NCI-H187 (cell line): ENCODE measurements at regions not wholly inside any gene's neighbourhood (a gene's known extent, or its start where the extent isn't known, plus 50 kb on each side); places are given as distances from the start of the nearest gene placed in this dataset.

ENCODE experiments used
- DNase-seq, 2 experiments: peaks; one replicate each; lab custom pipeline; 2025; lab: John Stamatoyannopoulos, UW

DNA sequence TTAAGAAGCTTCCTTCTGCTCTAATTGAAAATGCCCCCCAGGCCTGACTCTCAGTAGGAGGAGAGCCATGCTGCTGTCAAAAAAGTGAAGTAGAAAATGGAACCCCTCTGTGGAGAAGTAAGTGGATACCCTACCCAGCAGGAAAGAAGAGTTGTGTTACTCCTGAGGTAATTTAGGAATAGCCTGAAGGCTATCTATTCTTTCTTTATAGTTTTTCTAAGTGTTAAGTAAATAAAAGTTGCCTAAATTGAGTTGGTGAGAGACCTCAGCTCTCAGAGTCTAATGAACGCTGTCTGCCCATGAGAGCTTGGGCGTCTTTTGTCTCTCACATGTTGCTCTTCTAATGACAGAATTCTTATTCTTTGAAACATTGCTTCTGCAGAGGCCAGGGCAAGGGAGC lies 116.2 kb downstream of the NSUN3 start:
- DNase-seq, result no peak

DNA sequence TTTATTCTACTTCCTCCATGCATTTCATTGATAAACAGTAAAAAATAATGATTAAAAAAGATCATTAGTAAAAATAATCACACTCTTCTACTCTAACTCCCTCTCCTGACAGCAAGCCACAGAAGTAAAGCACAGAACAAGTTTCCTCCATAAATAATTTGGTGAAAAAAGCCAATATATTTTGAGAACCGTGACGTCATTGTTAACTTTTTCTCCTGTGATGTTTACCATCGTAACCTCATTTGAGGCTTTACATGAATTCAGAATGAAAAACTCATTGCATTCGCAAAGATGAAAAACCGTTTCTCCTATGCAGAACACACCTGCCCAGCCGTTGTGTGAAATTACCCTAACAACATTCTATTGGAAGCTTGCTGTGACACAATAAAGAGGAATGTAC lies 120.7 kb downstream of the NSUN3 start:
- no peak for DNase-seq

DNA sequence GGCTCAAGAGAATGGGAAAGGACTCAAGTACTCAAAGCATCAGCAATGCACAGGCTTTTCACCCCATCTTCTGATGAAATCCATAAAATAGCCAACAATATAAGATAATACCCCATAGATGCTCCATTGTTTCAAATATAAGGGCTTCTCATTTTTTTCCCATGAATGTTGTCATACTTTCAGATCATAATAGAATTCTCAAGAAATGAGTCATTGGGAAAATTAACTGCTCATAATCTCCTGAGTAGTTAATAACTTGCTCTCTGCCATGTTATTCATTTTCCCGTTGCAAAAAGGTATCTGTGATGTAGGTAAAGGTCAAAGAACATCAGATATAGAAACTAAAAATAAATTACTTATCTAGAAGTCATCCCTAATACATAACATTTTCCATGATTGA lies 121.9 kb downstream of the NSUN3 start:
- DNase-seq, result no peak

DNA sequence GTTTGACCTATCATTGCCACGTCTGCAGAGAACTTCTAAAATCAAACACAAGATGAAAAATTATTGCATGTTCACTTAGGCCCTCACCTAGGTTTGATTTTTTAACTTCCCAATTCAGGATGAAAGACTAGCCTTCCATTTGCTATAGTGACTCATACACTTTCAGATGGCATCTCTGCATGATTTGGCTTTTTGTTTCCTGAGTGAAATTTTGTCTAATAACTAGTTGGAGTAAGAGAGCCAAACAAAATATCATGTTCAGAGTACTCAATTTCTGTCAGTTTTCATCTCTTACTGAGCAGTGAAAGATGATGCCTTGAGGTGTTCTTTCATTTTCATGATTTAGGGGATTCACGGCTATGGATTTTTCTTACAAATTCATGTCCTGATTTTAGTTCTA lies 122.9 kb downstream of the NSUN3 start:
- DNase-seq, result no peak

DNA sequence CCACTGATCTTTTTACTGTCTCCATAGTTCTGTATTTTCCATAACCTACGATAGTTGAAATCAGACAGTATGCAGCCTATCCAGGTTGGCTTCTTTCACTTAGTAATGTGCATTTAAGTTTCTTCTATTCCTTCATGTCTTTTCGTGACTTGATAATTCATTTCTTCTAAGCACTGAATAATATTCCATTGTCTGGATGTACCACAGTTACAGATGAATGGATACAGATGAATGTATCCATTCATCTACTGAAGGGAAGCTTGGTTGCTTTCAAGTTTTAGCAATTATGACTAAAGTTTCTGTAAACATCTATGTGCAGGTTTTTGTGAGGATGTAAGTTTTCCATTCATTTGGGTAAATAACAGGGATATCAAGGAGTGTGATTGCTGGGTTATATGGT lies 124.8 kb downstream of the NSUN3 start:
- no peak for DNase-seq

DNA sequence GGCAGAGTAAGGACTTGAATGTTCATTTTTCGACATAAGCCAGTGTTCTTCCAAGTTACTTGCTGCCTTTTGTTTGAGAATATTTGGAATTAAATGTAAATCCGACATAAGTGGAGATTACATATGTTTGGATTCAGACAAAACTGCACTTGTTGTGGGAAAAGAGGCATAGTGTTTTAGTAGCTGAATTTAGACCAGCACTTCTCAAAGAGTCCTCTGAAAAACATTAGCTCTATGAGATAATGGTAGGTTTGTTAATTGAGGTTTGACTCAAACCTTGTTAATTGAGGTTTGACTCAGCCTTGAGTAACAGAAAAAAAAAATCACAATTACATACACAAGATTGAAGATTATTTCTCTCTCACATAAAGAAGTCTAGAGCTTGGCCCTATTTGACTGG lies 132.5 kb downstream of the NSUN3 start:
- DNase-seq, result no peak

DNA sequence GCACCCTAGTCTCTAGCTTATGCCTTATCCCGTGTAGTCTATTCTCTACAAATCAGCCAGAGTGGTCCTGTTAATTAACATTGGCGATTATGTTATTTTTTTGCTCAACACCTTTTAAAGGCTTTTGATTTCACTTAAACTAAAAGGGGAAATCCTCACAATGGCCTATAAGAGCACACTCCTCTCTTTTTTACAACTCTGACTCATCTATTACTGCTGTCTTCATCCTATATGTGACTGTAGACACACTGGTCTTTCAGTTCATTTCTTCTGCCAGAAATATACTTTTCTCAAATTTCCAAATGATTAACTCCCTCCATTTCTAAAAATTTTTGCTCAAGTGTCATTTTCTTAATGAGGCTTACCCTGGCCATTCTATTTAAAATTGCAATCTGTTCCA lies 143.4 kb downstream of the NSUN3 start:
- no peak for DNase-seq

DNA sequence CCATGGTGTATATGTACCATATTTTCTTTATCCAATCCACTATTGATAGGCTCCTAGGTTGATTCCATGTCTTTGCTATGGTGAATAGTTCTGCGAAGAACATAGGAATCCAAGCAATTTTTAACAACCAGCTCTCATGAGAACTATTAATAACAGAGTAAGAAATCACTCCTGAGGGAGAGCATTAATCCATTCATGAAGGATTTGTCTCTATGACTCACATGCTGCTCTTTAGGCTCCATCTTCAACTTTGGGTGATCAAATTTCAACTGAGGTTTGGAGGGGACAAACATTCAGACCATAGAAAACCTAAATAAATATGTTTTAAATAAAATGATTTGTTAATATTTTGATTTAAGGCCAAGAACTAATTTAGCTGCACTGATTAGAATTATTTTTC lies 147.4 kb downstream of the NSUN3 start:
- no peak for DNase-seq

DNA sequence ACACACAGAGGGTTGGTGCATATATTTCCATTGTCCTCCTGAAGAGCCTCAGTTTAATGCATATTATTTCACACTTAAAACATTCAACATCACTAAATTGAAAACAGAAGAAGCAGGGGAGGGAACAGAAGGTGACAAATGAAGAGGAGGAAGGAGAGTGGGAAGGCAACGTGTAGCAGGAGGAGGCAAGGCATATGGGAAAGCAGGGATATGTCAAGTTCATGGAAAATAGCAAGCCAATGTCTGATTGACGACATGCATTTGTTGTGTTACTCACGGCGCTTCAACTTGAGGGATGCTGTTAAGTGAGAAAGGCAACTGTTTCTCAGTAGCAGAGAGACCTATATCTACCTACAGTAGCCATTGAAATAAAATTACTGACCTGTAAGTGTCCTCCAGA lies 154.5 kb downstream of the NSUN3 start:
- DNase-seq, result no peak

DNA sequence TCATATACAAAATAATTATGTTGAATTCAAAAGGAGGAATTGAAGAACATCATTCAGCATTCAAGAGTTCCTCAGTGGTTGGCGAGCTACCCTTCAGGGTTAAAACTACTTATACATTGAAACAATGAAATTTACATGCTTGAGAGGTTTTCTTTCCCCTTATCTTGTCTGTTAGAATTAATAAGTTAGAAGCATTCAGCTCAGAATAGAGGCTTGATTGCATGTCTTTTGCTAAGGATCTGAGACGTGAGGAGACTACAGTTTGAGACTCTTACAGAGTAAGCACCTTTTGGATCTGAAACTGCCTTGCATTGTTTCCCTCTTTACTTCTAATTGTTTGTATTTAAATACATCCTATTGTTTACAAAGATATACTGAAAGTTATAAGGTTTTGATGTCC lies 157.6 kb downstream of the NSUN3 start:
- DNase-seq, result no peak

DNA sequence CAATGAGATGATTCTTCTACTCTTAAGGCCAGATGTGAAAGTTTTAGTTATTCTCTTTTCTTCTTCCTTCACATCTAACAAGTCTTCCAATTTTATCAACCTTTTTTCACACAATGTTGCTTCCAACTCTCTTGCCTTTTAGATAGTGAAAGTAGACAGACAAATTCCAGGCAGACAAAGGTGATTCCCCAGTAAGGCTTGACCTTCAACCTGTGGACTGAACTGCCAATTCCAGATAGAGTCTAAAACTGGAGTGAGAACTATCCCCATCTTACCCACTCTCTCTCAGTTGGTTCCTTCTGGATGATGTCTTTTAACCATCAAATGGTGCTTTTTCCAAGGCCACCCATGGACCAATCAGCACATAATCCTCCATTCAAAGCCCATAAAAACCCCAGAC lies 159.0 kb downstream of the NSUN3 start:
- DNase-seq, result no peak

DNA sequence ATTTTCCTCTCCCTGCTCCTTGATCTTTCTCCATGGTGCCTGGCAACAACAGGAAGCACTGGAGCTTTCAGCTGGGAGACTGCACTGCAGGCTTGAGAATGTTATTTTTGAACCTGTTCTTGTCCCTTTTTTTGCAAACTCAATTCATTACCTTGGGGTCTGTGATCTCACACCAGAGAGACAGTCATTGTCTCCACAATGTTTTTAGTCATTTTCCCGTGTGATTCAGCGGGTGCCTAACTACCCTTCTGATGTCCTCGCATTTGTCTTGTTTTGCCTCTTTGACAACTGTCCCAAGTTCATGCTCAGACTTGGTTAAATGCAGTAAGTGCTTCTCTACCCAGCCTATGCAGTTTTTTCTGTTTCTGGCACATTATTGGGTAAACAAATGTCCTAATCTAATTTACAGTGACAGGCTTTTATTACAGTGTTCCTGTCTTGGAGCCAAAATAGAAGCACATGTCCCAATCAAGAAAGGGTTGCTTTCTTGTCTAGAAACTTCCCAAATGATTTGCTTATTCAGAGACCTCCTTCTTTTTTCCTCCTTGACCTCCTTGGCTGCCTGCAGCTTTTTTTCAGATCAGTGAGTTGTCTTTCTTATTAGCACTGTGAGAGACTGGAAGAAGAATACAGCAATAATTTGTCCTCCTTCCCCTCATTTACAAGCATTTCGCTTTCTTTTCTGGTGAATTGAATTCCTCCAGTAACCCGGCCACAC lies 162.4 kb downstream of the NSUN3 start:
- DNase-seq, result no peak

DNA sequence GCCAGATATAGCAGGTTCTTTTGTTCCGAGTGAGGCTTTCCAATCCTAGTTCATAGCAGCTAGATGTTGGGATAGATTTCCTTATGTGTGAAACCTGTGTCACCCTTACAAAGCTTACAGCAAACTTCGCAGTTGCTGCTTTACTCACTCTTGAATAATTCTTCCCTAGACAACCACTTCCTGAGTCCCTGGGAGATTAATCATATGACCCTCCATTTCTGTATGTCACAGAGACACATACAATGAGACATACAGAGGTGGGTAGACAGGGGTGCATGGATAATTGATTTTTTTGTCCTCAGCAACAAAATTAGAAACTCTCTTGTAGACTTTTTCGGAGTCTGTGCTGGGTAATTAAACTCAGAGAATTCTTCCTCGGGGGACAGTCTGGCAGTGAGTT lies 163.2 kb downstream of the NSUN3 start:
- DNase-seq, result no peak

DNA sequence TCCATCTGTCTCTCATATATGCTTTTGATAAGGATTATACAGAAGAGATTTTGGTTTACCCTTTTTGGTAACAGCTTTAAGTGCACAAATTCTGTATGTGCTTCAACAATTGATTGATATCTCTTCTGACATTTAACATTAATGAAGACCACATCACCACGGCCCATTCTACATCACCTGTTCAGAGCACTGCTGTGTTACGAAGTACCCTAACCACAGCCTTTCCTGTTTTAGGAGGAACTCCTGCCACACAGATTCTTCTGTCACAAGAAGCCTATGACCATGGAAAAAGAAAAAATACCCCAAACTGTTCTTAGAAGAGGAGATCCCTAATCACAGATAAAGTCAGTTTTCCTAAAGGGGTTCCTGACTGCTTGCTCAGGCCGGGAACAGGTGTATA lies 170.1 kb downstream of the NSUN3 start:
- DNase-seq, result no peak

DNA sequence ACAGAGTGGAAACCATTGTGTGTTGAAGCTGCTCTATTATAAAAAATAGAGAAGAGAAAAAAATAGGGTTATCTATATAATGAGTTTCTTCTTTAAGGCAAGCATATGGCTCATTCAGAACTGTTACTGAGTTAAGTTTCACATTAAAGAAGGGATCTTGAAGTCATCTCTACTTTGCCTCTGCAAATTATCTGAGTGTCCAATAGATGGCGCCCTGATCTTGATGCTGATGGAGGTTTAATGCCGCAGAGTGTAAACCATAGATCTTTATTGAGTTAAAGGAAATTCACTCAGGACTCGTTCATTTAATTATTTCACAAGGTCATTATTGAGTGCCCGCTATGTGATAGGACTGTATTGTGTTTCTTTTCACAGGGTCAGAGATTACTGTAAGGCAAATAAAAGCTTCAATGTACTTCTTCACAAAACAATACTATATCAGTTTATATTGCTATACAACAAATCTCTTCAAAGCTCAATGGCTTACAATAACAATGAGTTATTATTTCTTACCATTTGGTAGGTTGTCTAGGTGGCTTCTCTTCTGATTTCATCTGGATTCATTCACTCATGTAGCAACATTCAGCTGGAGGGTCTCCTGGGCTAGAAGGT lies 171.4 kb downstream of the NSUN3 start:
- DNase-seq, result no peak

DNA sequence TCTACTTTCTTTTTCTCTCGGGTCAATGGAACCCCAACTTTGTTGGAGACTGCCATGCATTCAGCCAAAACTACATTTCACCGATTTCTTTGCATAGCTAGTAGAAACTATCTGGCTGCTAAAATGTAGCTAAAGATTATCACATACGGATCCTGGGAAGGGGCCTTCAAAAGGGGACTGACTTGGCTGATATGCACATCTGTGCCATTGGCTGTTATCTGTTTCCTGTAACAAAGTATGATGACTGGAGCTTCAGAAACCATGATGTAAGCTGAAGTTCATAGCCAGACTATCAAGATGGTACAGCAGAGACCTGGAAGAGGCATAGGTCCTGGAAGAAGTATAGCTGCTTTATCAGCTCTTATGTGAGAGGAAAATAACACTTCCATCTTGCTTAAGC lies 179.1 kb downstream of the NSUN3 start:
- DNase-seq, result no peak

DNA sequence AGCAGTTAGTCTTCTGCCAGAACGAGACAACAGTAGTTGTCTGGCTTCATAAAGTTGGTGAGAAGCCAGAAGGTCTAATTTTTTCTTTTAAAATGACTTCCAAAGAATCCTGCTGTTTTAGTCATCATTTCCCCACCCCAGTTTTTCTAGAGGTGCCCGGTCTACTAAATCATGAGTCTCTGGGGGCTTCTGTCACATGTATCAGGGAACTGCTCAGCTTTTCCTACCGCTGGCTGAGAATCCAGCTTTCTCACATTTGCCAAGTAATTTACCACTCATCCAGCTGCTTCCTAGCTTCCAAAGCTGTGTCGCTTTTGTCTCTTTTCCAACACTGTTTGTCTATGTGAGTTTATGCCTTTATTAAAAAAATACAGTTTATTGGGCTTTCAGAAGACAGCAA lies 183.3 kb downstream of the NSUN3 start:
- no peak for DNase-seq

DNA sequence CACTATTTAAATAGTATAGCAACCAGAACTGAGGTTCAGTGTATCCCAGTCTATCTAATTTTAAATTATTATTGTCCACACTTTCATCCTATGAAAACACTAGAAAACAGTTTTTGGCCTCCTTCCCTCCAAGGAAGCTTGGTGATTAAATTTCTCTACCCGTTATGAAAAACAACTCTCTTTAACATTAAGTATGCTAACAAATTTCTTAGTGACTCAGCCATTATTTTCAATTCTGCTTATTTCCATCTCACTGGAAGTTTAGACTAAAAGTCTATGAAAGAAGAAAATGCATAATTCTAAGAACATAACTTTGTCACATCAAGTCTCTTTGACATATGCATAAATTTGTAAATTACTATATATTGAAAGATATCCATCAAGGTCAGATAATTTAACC lies 185.2 kb downstream of the NSUN3 start:
- DNase-seq, result no peak

DNA sequence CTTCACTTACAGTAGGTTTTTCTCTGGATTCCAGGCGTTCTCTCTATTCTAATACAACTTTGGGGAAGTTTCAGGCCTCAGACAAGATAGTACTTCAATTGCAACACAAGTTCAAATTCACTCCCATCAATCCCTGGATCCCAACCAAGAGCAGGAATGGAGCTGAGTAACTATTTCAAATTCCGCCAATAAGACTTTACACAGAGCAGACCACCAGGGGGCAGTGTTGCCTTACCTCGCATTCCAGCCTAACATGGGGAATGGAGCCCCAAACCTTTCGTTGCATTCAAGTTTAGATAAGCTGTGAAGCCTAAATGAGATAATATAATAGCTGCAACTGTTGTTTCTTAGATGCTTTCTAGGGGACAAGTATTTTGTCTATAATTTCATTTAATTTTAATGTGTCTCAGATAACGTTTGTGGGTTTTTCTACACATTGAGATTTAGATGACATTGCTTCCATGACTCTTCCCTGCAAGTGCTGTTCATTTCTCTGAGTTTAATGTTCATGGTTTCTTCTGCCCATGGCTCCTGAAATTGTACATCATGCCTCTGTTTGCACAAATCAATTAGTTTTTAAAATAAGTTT lies 186.7 kb downstream of the NSUN3 start:
- peak; percentile 4 to 15 for DNase-seq

DNA sequence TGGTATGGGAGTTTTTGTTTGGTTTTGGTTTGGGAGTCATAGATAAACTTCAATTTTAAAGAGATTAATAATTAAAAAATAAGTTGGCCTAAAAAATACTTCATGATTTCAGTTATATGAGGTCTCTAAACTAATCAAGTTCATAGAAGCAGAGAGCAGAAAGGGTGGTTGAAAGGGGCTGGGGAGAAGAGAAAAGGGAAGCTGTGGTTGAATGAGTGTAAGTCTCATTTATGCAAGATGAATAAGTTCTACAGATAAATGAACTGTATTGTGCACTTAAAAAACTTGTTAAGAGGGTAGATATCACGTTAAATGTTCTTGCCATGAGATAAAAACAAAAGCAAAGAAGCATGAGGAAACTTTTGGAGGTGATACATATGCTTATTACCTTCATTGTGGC lies 188.7 kb downstream of the NSUN3 start:
- DNase-seq, result no peak

DNA sequence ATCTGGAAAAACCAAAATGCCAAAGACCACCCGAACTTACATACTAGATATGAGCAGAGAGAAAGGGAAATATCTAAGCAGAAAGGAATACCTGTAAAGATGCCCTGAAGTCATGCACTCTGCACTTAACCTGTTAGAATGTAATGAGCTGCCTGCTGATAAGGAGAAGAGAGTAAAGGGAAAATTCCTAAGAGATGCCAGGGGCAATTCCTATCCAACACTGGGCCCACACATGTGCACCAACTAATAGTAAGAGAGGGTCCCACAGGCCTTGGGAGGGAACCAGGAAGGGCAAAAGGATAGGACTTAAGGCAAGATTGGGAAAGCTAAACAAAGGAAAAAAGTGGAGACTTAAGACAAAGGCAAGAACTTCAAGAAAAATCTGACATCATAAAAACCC lies 189.5 kb downstream of the NSUN3 start:
- no peak for DNase-seq

DNA sequence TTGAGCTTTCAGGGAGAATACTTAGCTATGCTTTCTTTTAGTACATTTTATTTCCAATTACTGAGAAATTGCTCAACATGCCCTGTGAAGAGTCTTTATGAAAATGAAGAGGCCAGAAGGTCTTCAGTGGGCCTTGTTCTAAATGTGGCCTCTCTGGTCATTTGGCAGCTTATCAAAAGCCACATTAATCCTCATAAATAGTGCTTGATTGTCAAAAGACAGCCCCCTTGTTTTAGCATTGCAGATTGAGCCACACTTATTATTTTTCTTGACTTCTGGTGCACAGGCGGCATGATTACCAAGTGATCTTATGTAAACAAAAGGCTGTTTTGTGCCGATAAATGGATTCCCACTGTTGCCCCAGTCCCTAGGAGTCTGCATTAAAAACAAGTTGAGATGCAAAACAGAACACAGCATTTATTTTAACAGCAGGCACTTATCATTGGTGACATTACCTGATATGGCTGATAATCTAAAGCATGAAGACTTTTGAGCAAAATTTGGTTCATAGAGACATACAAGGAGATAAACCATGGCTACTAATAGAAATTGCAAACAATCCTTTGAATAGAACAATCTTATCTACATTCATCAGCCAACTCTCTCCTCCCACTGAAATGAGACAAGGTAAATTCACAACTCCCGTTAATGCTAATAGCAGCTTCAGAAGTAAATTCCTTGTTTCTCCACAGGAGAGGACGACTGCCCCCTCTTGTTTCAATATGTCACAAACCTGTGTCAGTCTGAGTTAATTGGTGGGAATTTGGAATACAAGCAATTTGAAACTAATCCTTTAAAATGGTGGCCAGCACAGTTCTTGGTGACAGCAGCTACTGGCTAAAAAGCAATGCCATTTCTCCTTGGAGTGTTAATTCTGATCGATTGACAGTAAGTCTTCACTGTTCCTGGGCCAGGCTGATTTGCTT lies 194.3 kb downstream of the NSUN3 start:
- DNase-seq, result no peak

DNA sequence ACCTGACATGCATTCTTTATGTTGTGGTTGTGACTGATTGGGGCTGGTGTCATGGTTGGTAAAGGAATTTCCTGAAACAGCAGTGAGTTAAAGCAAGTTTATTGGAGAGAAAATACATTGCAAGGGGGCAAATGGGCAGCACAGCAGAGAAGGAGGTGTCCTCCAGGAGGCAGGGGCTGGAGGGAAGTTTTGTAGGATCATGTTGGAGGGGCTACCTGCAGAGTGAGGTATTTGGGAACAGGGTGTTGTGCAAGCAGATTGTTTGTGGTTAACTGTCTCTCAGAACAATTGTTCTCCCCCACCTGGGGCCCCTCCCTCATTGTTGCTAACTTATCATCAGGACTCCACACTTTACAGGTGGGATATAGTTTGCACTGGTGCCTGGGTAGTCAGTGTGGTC lies 196.0 kb downstream of the NSUN3 start:
- DNase-seq, result no peak
